GM12878 (cell line): ENCODE measurements at regions not wholly inside any gene's neighbourhood (a gene's known extent, or its start where the extent isn't known, plus 50 kb on each side); places are given as distances from the start of the nearest gene placed in this dataset.

Experiments
- ATAC-seq: fragments of 200-7000 bp; cut with Tn5 transposase; 3 replicates; pipeline ENCODE4 v1.9.1; 2020; ENCODE audit warnings: mild to moderate bottlenecking, moderate library complexity
- BruUV-seq: library from RNA; stranded (reverse); fragments of 400-500 nt; replicated peaks from 2 replicates; lab custom pipeline; 2021; lab: Mats Ljungman, UMichigan
- CTCF ChIA-PET: fragments of 300-600 bp; sonication (Branson Sonifier 250); formaldehyde crosslinking; extraction: SDS; loops from one replicate; lab custom pipeline; 2021; ENCODE audit warnings: inconsistent platforms; lab: Yijun Ruan, JAX
- POLR2A ChIA-PET: fragments of 350-600 bp; formaldehyde crosslinking; extraction: SDS; loops from one replicate; lab custom pipeline; 2021; ENCODE audit warnings: inconsistent platforms; lab: Charles Lee
- RAD21 ChIA-PET: fragments of 300-600 bp; sonication (Branson Sonifier 250); formaldehyde crosslinking; loops from one replicate; lab custom pipeline; 2023; ENCODE audit warnings: antibody characterized with exemption; ENCODE audit not compliant: unreplicated experiment; lab: Charles Lee
- SMC1A ChIA-PET: fragments of 300-600 bp; sonication (Branson Sonifier 250); formaldehyde crosslinking; loops from one replicate; lab custom pipeline; 2023; ENCODE audit not compliant: unreplicated experiment, uncharacterized antibody; lab: Charles Lee
- DNase-seq: peaks from one replicate; pipeline ENCODE4 v3.0.0-alpha.2; 2011; ENCODE audit warnings: low read depth, low spot score
- FAIRE-seq: peaks from 3 replicates; lab custom pipeline; 2011; peaks lifted over from hg19 to GRCh38; lab: Jason Lieb, UNC
- H2AFZ ChIP-seq: 2 replicates; pipeline ENCODE4 v1.6.0; 2011; ENCODE audit warnings: low read depth, low read length, control low read depth; ENCODE audit not compliant: control insufficient read depth
- H3K27ac ChIP-seq: 2 replicates; pipeline ENCODE4 v1.5.1; 2011; ENCODE audit warnings: control low read depth; ENCODE audit not compliant: control insufficient read depth, insufficient read depth
- H3K27me3 ChIP-seq, 2 experiments: replicated peaks in 1 of 2; 2 replicates each; pipeline versions ENCODE4 v1.6.0 to v1.6.1; 2011; ENCODE audit warnings: low read length in 1 of 2; ENCODE audit not compliant: control insufficient read depth in 2 of 2, insufficient read depth in 2 of 2
- H3K36me3 ChIP-seq, 2 experiments: 2 replicates each; pipeline ENCODE4 v1.5.1; 2011; ENCODE audit warnings: low read length in 1 of 2; ENCODE audit not compliant: control insufficient read depth in 2 of 2, insufficient read depth in 2 of 2
- H3K4me1 ChIP-seq: 2 replicates; pipeline ENCODE4 v1.6.1; 2011; ENCODE audit warnings: mild to moderate bottlenecking, low read length, moderate library complexity, mixed read lengths; ENCODE audit not compliant: control insufficient read depth, insufficient read depth
- H3K4me2 ChIP-seq: 2 replicates; pipeline ENCODE4 v1.6.0; 2011; ENCODE audit warnings: control low read depth; ENCODE audit not compliant: control insufficient read depth, insufficient read depth
- H3K4me3 ChIP-seq: fragments of 200-600 bp; sonication (generic); 2 replicates; pipeline ENCODE4 v1.5.1; 2016
- H3K79me2 ChIP-seq: 2 replicates; pipeline ENCODE4 v1.6.0; 2011; ENCODE audit warnings: low read length; ENCODE audit not compliant: control insufficient read depth, insufficient read depth
- H3K9ac ChIP-seq: 2 replicates; pipeline ENCODE4 v1.8.0; 2011; ENCODE audit warnings: low read length, control low read depth, mixed read lengths; ENCODE audit not compliant: control insufficient read depth, insufficient read depth
- H3K9me3 ChIP-seq: replicated peaks from 3 replicates; pipeline ENCODE4 v1.5.1; 2011; ENCODE audit warnings: mild to moderate bottlenecking, low read length; ENCODE audit not compliant: control insufficient read depth, insufficient read depth
- H4K20me1 ChIP-seq: 2 replicates; pipeline ENCODE4 v1.6.0; 2011; ENCODE audit not compliant: control insufficient read depth, insufficient read depth
- ATF3 ChIP-seq: IDR thresholded peaks from 2 replicates; pipeline ENCODE4 v1.6.1; 2011; ENCODE audit warnings: low read depth, mild to moderate bottlenecking, low read length, moderate library complexity, borderline replicate concordance; ENCODE audit errors: extremely low read depth
- BCL11A ChIP-seq: IDR thresholded peaks from 2 replicates; pipeline ENCODE4 v1.6.1; 2011; ENCODE audit warnings: low read depth, low read length
- CEBPZ ChIP-seq: fragments of 150-350 bp; IDR thresholded peaks from 2 replicates; pipeline ENCODE4 v1.6.1; 2016; ENCODE audit warnings: low read depth, low read length
- EED ChIP-seq: sonication (generic); IDR thresholded peaks from 2 replicates; pipeline ENCODE4 v1.6.1; 2016; ENCODE audit warnings: antibody characterized with exemption, low read depth
- ELK1 ChIP-seq: IDR thresholded peaks from 2 replicates; pipeline ENCODE4 v1.6.1; 2012; ENCODE audit warnings: low read depth, low read length, improper control_type of control experiment
- IKZF2 ChIP-seq, 2 experiments: fragments of 450-650 bp; IDR thresholded peaks; 2 replicates each; pipeline ENCODE4 v1.6.1; 2017; ENCODE audit warnings: mild to moderate bottlenecking in 2 of 2, moderate library complexity in 2 of 2
- RBBP5 ChIP-seq: fragments of 200-600 bp; sonication (generic); conservative IDR thresholded peaks from 2 replicates; pipeline ENCODE4 v1.6.1; 2016
- SP1 ChIP-seq: IDR thresholded peaks from one replicate; pipeline ENCODE4 v1.6.1; 2011; ENCODE audit warnings: low read depth, low read length
- SPI1 ChIP-seq: IDR thresholded peaks from 2 replicates; pipeline ENCODE4 v1.6.1; 2011; ENCODE audit warnings: low read depth, mild to moderate bottlenecking, low read length, moderate library complexity, borderline replicate concordance; ENCODE audit not compliant: insufficient read depth
- TARDBP ChIP-seq: IDR thresholded peaks from 2 replicates; pipeline ENCODE4 v1.6.1; 2016; ENCODE audit warnings: borderline replicate concordance
- TCF12 ChIP-seq: IDR thresholded peaks from 2 replicates; pipeline ENCODE4 v1.6.1; 2011; ENCODE audit warnings: low read depth, mild to moderate bottlenecking, low read length
- WGBS: methylation state at CpG from one replicate; pipeline ENCODE4 v1.1.6; 2016; ENCODE audit warnings: low lambda C conversion rate; ENCODE audit not compliant: insufficient replicate concordance, insufficient coverage; ENCODE audit errors: missing lambda C conversion rate; 5-methylcytosine and 5-hydroxymethylcytosine counted together
- in situ Hi-C: fragments of 300-500 bp; cut with MboI; formaldehyde crosslinking; loops from 9 replicates; pipeline ENCODE4 v1.14.3; 2018; ENCODE audit warnings: mixed read lengths
- intact Hi-C: fragments of 100-400 bp; cut with micrococcal nuclease; formaldehyde crosslinking; loops from one replicate; pipeline ENCODE4 v1.14.2; 2022; ENCODE audit not compliant: unreplicated experiment

GRCh38 chr13:87537951-87538350 is 133.2 kb upstream of the SLITRK5 start:
- no peak for TF ChIP-seq TCF12
- no peak for TF ChIP-seq ATF3
- no peak for TF ChIP-seq BCL11A
- no peak for TF ChIP-seq TARDBP
- no peak for TF ChIP-seq SPI1
- no peak for TF ChIP-seq RBBP5
- no peak for TF ChIP-seq CEBPZ
- TF ChIP-seq EED = no peak
- TF ChIP-seq IKZF2 (IDR thresholded peaks at IDR 0.05) = no peak
- TF ChIP-seq ELK1 = no peak
- TF ChIP-seq SP1 = no peak
- Histone ChIP-seq H3K36me3 (no peaks in the 10 kb centered on the region), H3K9me3 (no peaks in the 10 kb centered on the region; the same call in 2 of the 3 replicates), H3K4me2 (no peak overlapping the region), H3K9ac (no peak overlapping the region), H2AFZ (no peak overlapping the region), H3K27ac (no peak overlapping the region), H3K4me3 (no peak overlapping the region), H4K20me1 (no peaks in the 10 kb centered on the region), H3K79me2 (no peaks in the 10 kb centered on the region), H3K27me3 (no peaks in the 10 kb centered on the region), H3K4me1 (no peaks in the 10 kb centered on the region)
- RAD21 ChIA-PET = interaction anchor here (2.9 kb wide), 1 partner anchor 17 kb away, joined by 34 read pairs; no protein-coding TSS in a partner anchor
- BruUV-seq = no TSS peak
- no peak for ATAC-seq
- POLR2A ChIA-PET = interaction anchor here (1.7 kb wide), 1 partner anchor 11 kb away, joined by 7 read pairs; no protein-coding TSS in a partner anchor
- in situ Hi-C loops = no loop called here
- WGBS = 27% methylated on average over 3 of the region's 3 CpGs
- intact Hi-C loops = no loop called here
- CTCF ChIA-PET = interaction anchor here (2.1 kb wide), 1 partner anchor 11 kb away, joined by 5 read pairs; no protein-coding TSS in a partner anchor
- DNase-seq = no peak
- SMC1A ChIA-PET = interaction anchor here (1.1 to 5.3 kb wide), 4 partner anchors 11 to 129 kb away, joined by 3 to 62 read pairs (median 9); no protein-coding TSS in a partner anchor
- no peak for FAIRE-seq
